SK-N-SH (cell line): ENCODE measurements at regions not wholly inside any gene's neighbourhood (a gene's known extent, or its start where the extent isn't known, plus 50 kb on each side); places are given as distances from the start of the nearest gene placed in this dataset.

Experiments
- CTCF ChIA-PET: fragments of 300-600, 350-600 bp; formaldehyde crosslinking; extraction: SDS; loops from one replicate; lab custom pipeline; 2021; lab: Yijun Ruan, JAX
- POLR2A ChIA-PET: fragments of 350-600 bp; sonication (Branson Sonifier 250); formaldehyde crosslinking; extraction: SDS; loops from one replicate; lab custom pipeline; 2020; ENCODE audit warnings: antibody characterized with exemption, inconsistent platforms; lab: Yijun Ruan, JAX
- DNase-seq: peaks from one replicate; pipeline ENCODE4 v3.0.0; 2012
- H2AFZ ChIP-seq: fragments of 200-600 bp; sonication (generic); 2 replicates; pipeline ENCODE4 v1.8.1; 2016; ENCODE audit warnings: antibody characterized with exemption, mild to moderate bottlenecking, low read depth
- H3F3A ChIP-seq: fragments of 200-600 bp; sonication (generic); replicated peaks from 2 replicates; pipeline ENCODE3; 2016; ENCODE audit warnings: antibody characterized with exemption, mild to moderate bottlenecking; ENCODE audit not compliant: insufficient read depth
- H3K27ac ChIP-seq, 2 experiments: fragments of 200-500 bp in 1 of 2; fragments of 200-600 bp in 1 of 2; sonication (Bioruptor generic) in 1 of 2; sonication (generic), shearing (Covaris generic) in 1 of 2; 2 replicates each; pipeline versions ENCODE4 v1.5.1 to v1.6.1; 2014 to 2016; ENCODE audit warnings: low read depth in 2 of 2, inconsistent platforms in 1 of 2, low read length in 1 of 2, mild to moderate bottlenecking in 1 of 2, mixed read lengths in 1 of 2
- H3K27me3 ChIP-seq: fragments of 200-600 bp; sonication (generic), shearing (Covaris generic); 2 replicates; pipeline ENCODE4 v1.6.1; 2016; ENCODE audit warnings: mixed run types; ENCODE audit not compliant: insufficient read depth
- H3K36me3 ChIP-seq, 2 experiments: fragments of 200-500 bp in 1 of 2; fragments of 200-600 bp in 1 of 2; sonication (Bioruptor generic) in 1 of 2; sonication (generic) in 1 of 2; replicated peaks in 1 of 2; 2 replicates each; pipeline versions ENCODE3 to v1.5.1; 2014 to 2016; ENCODE audit warnings: low read length in 1 of 2, mild to moderate bottlenecking in 1 of 2; ENCODE audit not compliant: insufficient read depth in 2 of 2, control insufficient read depth in 1 of 2
- H3K4me1 ChIP-seq, 2 experiments: fragments of 200-500 bp in 1 of 2; fragments of 200-600 bp in 1 of 2; sonication (Bioruptor generic) in 1 of 2; sonication (generic), shearing (Covaris generic) in 1 of 2; 2 replicates each; pipeline versions ENCODE4 v1.5.1 to v1.6.1; 2014 to 2016; ENCODE audit warnings: low read depth in 1 of 2, low read length in 1 of 2, mixed run types in 1 of 2; ENCODE audit not compliant: insufficient read depth in 2 of 2, control insufficient read depth in 1 of 2
- H3K4me2 ChIP-seq: fragments of 200-600 bp; sonication (generic), shearing (Covaris generic); 2 replicates; pipeline ENCODE4 v1.6.1; 2017; ENCODE audit warnings: mixed run types
- H3K4me3 ChIP-seq, 2 experiments: fragments of 200-500 bp in 1 of 2; fragments of 200-600 bp in 1 of 2; sonication (Bioruptor generic) in 1 of 2; sonication (generic), shearing (Covaris generic) in 1 of 2; 2 replicates each; pipeline versions ENCODE4 v1.5.1 to v1.8.1; 2014 to 2016; ENCODE audit warnings: low read depth in 2 of 2, inconsistent platforms in 1 of 2, low read length in 1 of 2, mild to moderate bottlenecking in 1 of 2, mixed read lengths in 1 of 2, moderate library complexity in 1 of 2
- H3K79me2 ChIP-seq: fragments of 200-600 bp; sonication (generic); 2 replicates; pipeline ENCODE4 v1.8.1; 2017; ENCODE audit warnings: mild to moderate bottlenecking; ENCODE audit not compliant: insufficient read depth
- H3K9ac ChIP-seq: fragments of 200-600 bp; sonication (generic); 2 replicates; pipeline ENCODE4 v1.6.1; 2017; ENCODE audit warnings: mixed run types
- H3K9me2 ChIP-seq: fragments of 200-600 bp; sonication (generic); 2 replicates; pipeline ENCODE4 v1.6.1; 2017; ENCODE audit warnings: mixed run types
- H3K9me3 ChIP-seq: fragments of 200-600 bp; sonication (generic); 2 replicates; pipeline ENCODE4 v1.6.1; 2017; ENCODE audit warnings: mixed run types, mild to moderate bottlenecking, moderate library complexity
- H4K20me1 ChIP-seq: fragments of 200-600 bp; sonication (generic); 2 replicates; pipeline ENCODE4 v1.6.1; 2017; ENCODE audit warnings: mild to moderate bottlenecking, mixed run types; ENCODE audit not compliant: insufficient read depth
- CHD2 ChIP-seq: fragments of 150-350 bp; IDR thresholded peaks from 2 replicates; pipeline ENCODE4 v1.6.1; 2018; ENCODE audit warnings: low read length; ENCODE audit not compliant: partially characterized antibody
- CTCF ChIP-seq: fragments of 200-600 bp; sonication (generic); IDR thresholded peaks from 2 replicates; pipeline ENCODE4 v1.6.1; 2017; ENCODE audit warnings: antibody characterized with exemption, mild to moderate bottlenecking, moderate library complexity
- ELF1 ChIP-seq: IDR thresholded peaks from 2 replicates; pipeline ENCODE4 v1.4.0; 2012
- EZH2phosphoT487 ChIP-seq: fragments of 200-600 bp; sonication (generic); IDR thresholded peaks from 2 replicates; pipeline ENCODE4 v1.6.1; 2017; ENCODE audit warnings: low read depth, mixed run types, mild to moderate bottlenecking, antibody characterized with exemption, moderate library complexity, borderline replicate concordance
- FOXM1 ChIP-seq: IDR thresholded peaks from 2 replicates; pipeline ENCODE4 v1.4.0; 2012; ENCODE audit warnings: low read depth, mild to moderate bottlenecking
- GABPA ChIP-seq: IDR thresholded peaks from 2 replicates; pipeline ENCODE4 v1.4.0; 2012; ENCODE audit warnings: low read depth, mild to moderate bottlenecking
- GATA2 ChIP-seq: sonication (generic); formaldehyde crosslinking; IDR thresholded peaks from 2 replicates; pipeline ENCODE4 v1.5.0; 2020; ENCODE audit warnings: mild to moderate bottlenecking, missing genetic modification reagents
- IRF3 ChIP-seq: fragments of 150-350 bp; IDR thresholded peaks from 2 replicates; pipeline ENCODE4 v1.6.1; 2016; ENCODE audit warnings: mild to moderate bottlenecking, low read depth, low read length
- JUND ChIP-seq: IDR thresholded peaks from 2 replicates; pipeline ENCODE4 v1.4.0; 2012
- MXI1 ChIP-seq: IDR thresholded peaks from 2 replicates; pipeline ENCODE4 v1.6.1; 2012; ENCODE audit warnings: mild to moderate bottlenecking, low read depth, low read length, improper control_type of control experiment
- NRF1 ChIP-seq: IDR thresholded peaks from 2 replicates; pipeline ENCODE4 v1.6.1; 2012; ENCODE audit warnings: low read depth, mild to moderate bottlenecking, low read length
- POLR2AphosphoS5 ChIP-seq: IDR thresholded peaks from 2 replicates; pipeline ENCODE4 v1.6.1; 2012; ENCODE audit warnings: low read depth, low read length
- RAD21 ChIP-seq: IDR thresholded peaks from 2 replicates; pipeline ENCODE4 v1.6.1; 2012; ENCODE audit warnings: mild to moderate bottlenecking, low read length
- RCOR1 ChIP-seq: fragments of 150-350 bp; IDR thresholded peaks from 2 replicates; pipeline ENCODE4 v1.6.1; 2017; ENCODE audit warnings: antibody characterized with exemption, low read length
- REST ChIP-seq: IDR thresholded peaks from 2 replicates; pipeline ENCODE4 v1.6.1; 2012; ENCODE audit warnings: mild to moderate bottlenecking, low read depth, low read length, moderate library complexity
- SIN3A ChIP-seq: IDR thresholded peaks from 2 replicates; pipeline ENCODE4 v1.6.1; 2012; ENCODE audit warnings: low read depth, mild to moderate bottlenecking, low read length, moderate library complexity, borderline replicate concordance
- TEAD4 ChIP-seq: IDR thresholded peaks from 2 replicates; pipeline ENCODE4 v1.4.0; 2012; ENCODE audit warnings: mild to moderate bottlenecking, borderline replicate concordance; ENCODE audit not compliant: insufficient read depth
- USF1 ChIP-seq: IDR thresholded peaks from 2 replicates; pipeline ENCODE4 v1.4.0; 2012; ENCODE audit warnings: low read depth, borderline replicate concordance
- YY1 ChIP-seq: IDR thresholded peaks from 2 replicates; pipeline ENCODE4 v1.4.0; 2012; ENCODE audit warnings: low read depth, mild to moderate bottlenecking
- WGBS: methylation state at CpG from one replicate; pipeline ENCODE4 v1.1.6; 2017; ENCODE audit warnings: low lambda C conversion rate; 5-methylcytosine and 5-hydroxymethylcytosine counted together
- TF ChIP-seq, protein P1 (sequence below): IDR thresholded peaks from 2 replicates; pipeline ENCODE4 v1.4.0; 2012; ENCODE audit warnings: low read depth
- TF ChIP-seq, protein P2 (sequence below): IDR thresholded peaks from 2 replicates; pipeline ENCODE4; 2012

GRCh38 chr16:72458035-72458434 lies 286.1 kb upstream of the PMFBP1 start (continued):
- TF ChIP-seq, protein P1, sequence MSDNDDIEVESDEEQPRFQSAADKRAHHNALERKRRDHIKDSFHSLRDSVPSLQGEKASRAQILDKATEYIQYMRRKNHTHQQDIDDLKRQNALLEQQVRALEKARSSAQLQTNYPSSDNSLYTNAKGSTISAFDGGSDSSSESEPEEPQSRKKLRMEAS = no peak
- TF ChIP-seq RAD21 (no peak), REST (no peak), TEAD4 (no peak), EZH2phosphoT487 (no peak)

DNA sequence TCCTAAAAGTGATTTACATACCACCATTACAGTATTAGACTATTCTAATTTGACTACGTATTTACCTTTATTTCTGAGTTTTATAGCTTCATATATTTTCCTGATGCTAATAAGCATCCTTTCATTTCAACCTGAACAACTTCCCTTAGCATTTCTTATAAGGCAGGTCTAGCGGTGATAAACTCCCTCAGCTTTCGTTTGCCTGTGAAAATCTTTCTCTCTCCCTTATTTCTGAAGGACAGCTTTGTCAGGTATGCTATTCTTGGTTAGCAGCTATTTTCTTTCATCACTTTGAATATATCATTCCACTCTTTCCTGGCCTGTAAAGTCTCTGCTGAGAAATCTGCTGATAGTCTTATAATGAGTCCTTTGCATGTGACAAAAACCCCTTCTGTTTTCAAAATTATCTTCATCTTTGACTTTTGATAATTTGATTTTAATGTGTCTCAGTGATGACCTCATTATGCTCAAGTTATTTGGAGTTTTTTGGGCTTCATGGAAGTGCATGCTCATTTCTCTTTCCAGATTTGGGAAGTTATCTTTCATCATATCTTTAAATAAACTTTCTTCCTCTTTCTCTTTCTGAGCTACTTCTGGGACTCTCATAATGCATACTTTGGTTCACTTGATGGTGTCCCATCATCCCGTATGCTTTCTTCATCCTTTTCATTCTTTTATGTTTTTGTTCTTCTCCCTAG lies 285.4 kb upstream of the PMFBP1 start:
- CTCF ChIA-PET = interaction anchor here (0.8 to 1.8 kb wide), 3 partner anchors 9 to 262 kb away, joined by 3 to 6 read pairs (median 4); no protein-coding TSS in a partner anchor
- no peak for DNase-seq
- H4K20me1 ChIP-seq = no peaks in the 10 kb centered on the region
- no peaks in the 10 kb centered on the region for H3K4me1 ChIP-seq
- no peak overlapping the region for H3K4me3 ChIP-seq
- H3K4me2 ChIP-seq = no peak overlapping the region
- WGBS = 73% methylated on average over 4 of the region's 4 CpGs
- POLR2A ChIA-PET = no interaction called here
- H3K9me2 ChIP-seq = no peaks in the 10 kb centered on the region
- TF ChIP-seq GABPA (no peak), JUND (no peak), CTCF (no peak), RCOR1 (no peak), EZH2phosphoT487 (no peak), SIN3A (no peak), POLR2AphosphoS5 (no peak), IRF3 (no peak), CHD2 (no peak), FOXM1 (no peak), NRF1 (no peak), USF1 (no peak), MXI1 (no peak), ELF1 (no peak), YY1 (no peak), GATA2 (CRISPR knock-in tag) (no peak)
- TF ChIP-seq, protein P2, sequence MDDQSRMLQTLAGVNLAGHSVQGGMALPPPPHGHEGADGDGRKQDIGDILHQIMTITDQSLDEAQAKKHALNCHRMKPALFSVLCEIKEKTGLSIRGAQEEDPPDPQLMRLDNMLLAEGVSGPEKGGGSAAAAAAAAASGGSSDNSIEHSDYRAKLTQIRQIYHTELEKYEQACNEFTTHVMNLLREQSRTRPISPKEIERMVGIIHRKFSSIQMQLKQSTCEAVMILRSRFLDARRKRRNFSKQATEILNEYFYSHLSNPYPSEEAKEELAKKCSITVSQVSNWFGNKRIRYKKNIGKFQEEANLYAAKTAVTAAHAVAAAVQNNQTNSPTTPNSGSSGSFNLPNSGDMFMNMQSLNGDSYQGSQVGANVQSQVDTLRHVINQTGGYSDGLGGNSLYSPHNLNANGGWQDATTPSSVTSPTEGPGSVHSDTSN = no peak
- TF ChIP-seq, protein P1 = no peak
- no peak overlapping the region for H3K27ac ChIP-seq
- no peaks in the 10 kb centered on the region for H3K79me2 ChIP-seq
- no peaks in the 10 kb centered on the region for H3F3A ChIP-seq
- no peaks in the 10 kb centered on the region for H3K36me3 ChIP-seq
- peaks cover 14% of the 10 kb centered on the region; the same call in 1 of the 2 replicates for H3K9me3 ChIP-seq
- H2AFZ ChIP-seq = no peak overlapping the region
- no peak overlapping the region for H3K9ac ChIP-seq
- H3K27me3 ChIP-seq = no peaks in the 10 kb centered on the region
